HCT116 (cell line): ENCODE measurements at regions not wholly inside any gene's neighbourhood (a gene's known extent, or its start where the extent isn't known, plus 50 kb on each side); places are given as distances from the start of the nearest gene placed in this dataset.

Source experiments
- ATAC-seq: fragments of 200-7000 bp; cut with Tn5 transposase; 2 replicates; pipeline ENCODE4 v1.9.1; 2020; ENCODE audit warnings: mild to moderate bottlenecking, moderate library complexity
- BruUV-seq: library from RNA; stranded (reverse); fragments of 400-500 nt; replicated peaks from 2 replicates; lab custom pipeline; 2021; lab: Mats Ljungman, UMichigan
- CTCF ChIA-PET: fragments of 300-600 bp; sonication (Branson Sonifier 250); formaldehyde crosslinking; loops from one replicate; lab custom pipeline; 2021; ENCODE audit warnings: antibody characterized with exemption; lab: Charles Lee
- POLR2A ChIA-PET: fragments of 300-600, 350-600 bp; sonication (Branson Sonifier 250); formaldehyde crosslinking; loops from one replicate; lab custom pipeline; 2021; ENCODE audit warnings: antibody characterized with exemption; lab: Charles Lee
- RAD21 ChIA-PET, 2 experiments: fragments of 300-600 bp; sonication (Branson Sonifier 250); formaldehyde crosslinking; loops; one replicate each; lab custom pipeline; 2023; ENCODE audit warnings: low total read pairs in 2 of 2; ENCODE audit not compliant: uncharacterized antibody in 2 of 2, unreplicated experiment in 2 of 2, low non-redundant PET in 1 of 2; lab: Charles Lee
- DNase-seq: peaks from one replicate; pipeline ENCODE4 v3.0.0-alpha.2; 2010; ENCODE audit warnings: low read depth, low spot score
- H2AFZ ChIP-seq: fragments of 200-600 bp; shearing (Covaris generic), sonication (generic); 2 replicates; pipeline ENCODE4 v1.6.1; 2017; ENCODE audit warnings: low read depth, mixed run types, mixed read lengths, antibody characterized with exemption, low read length; ENCODE audit not compliant: poor library complexity, severe bottlenecking
- H3K27ac ChIP-seq: 2 replicates; pipeline ENCODE4 v1.5.1; 2012; ENCODE audit warnings: low read depth, low read length
- H3K27me3 ChIP-seq: fragments of 200-600 bp; sonication (generic); 2 replicates; pipeline ENCODE4 v1.6.1; 2016; ENCODE audit warnings: mixed run types, low read length, mixed read lengths; ENCODE audit not compliant: insufficient read depth
- H3K36me3 ChIP-seq, 2 experiments: fragments of 200-500 bp in 1 of 2; fragments of 200-600 bp in 1 of 2; sonication (Bioruptor generic) in 1 of 2; sonication (generic) in 1 of 2; 2 replicates each; pipeline versions ENCODE4 v1.5.1 to v1.6.1; 2014 to 2016; ENCODE audit warnings: low read length in 2 of 2, inconsistent platforms in 1 of 2, mixed read lengths in 1 of 2, mixed run types in 1 of 2; ENCODE audit not compliant: insufficient read depth in 2 of 2, control insufficient read depth in 1 of 2
- H3K4me1 ChIP-seq, 2 experiments: fragments of 200-600 bp in 1 of 2; sonication (generic) in 1 of 2; 2 replicates each; pipeline versions ENCODE4 v1.5.1 to v1.6.1; 2012 to 2017; ENCODE audit warnings: low read length in 2 of 2, inconsistent platforms in 1 of 2, mild to moderate bottlenecking in 1 of 2, mixed read lengths in 1 of 2, mixed run types in 1 of 2, moderate library complexity in 1 of 2; ENCODE audit not compliant: insufficient read depth in 2 of 2, control insufficient read depth in 1 of 2
- H3K4me2 ChIP-seq: fragments of 200-600 bp; sonication (generic); 2 replicates; pipeline ENCODE4 v1.6.1; 2017; ENCODE audit warnings: mixed run types, low read length, mixed read lengths
- H3K4me3 ChIP-seq, 2 experiments: fragments of 200-600 bp in 1 of 2; sonication (generic) in 1 of 2; replicated peaks in 1 of 2; 2 replicates each; pipeline ENCODE4 v1.5.1; 2011 to 2016; ENCODE audit warnings: low read length in 2 of 2, control low read depth in 1 of 2, low read depth in 1 of 2, mild to moderate bottlenecking in 1 of 2, mixed read lengths in 1 of 2, mixed run types in 1 of 2
- H3K79me2 ChIP-seq: fragments of 200-600 bp; sonication (generic); 2 replicates; pipeline ENCODE4 v1.6.1; 2017; ENCODE audit warnings: mild to moderate bottlenecking, mixed run types, low read length, moderate library complexity, mixed read lengths; ENCODE audit not compliant: insufficient read depth
- H3K9ac ChIP-seq: fragments of 200-600 bp; sonication (generic); 2 replicates; pipeline ENCODE4 v1.6.1; 2016; ENCODE audit warnings: low read length, mixed read lengths
- H3K9me2 ChIP-seq: fragments of 200-600 bp; sonication (generic), shearing (Covaris generic); 2 replicates; pipeline ENCODE4 v1.6.1; 2017; ENCODE audit warnings: mixed run types, mild to moderate bottlenecking, moderate library complexity; ENCODE audit not compliant: insufficient read depth
- H3K9me3 ChIP-seq, 2 experiments: fragments of 200-500 bp in 1 of 2; fragments of 200-600 bp in 1 of 2; sonication (Bioruptor generic) in 1 of 2; sonication (generic) in 1 of 2; 2 replicates each; pipeline ENCODE4 v1.6.1; 2014 to 2017; ENCODE audit warnings: low read length in 2 of 2, mixed read lengths in 2 of 2, inconsistent platforms in 1 of 2, low read depth in 1 of 2, mild to moderate bottlenecking in 1 of 2, mixed run types in 1 of 2, moderate library complexity in 1 of 2; ENCODE audit not compliant: control insufficient read depth in 1 of 2, insufficient read depth in 1 of 2
- H4K20me1 ChIP-seq: fragments of 200-600 bp; sonication (generic), shearing (Covaris generic); 2 replicates; pipeline ENCODE4 v1.6.1; 2017; ENCODE audit warnings: mixed run types, mild to moderate bottlenecking, moderate library complexity; ENCODE audit not compliant: insufficient read depth
- ATF3 ChIP-seq: IDR thresholded peaks from 2 replicates; pipeline ENCODE4 v1.6.1; 2012
- CBX3 ChIP-seq: IDR thresholded peaks from 2 replicates; pipeline ENCODE4 v1.6.1; 2012; ENCODE audit warnings: low read depth
- CEBPB ChIP-seq: IDR thresholded peaks from 2 replicates; pipeline ENCODE4 v1.6.1; 2012; ENCODE audit warnings: low read depth
- CTCF ChIP-seq, 3 experiments: fragments of 200-600 bp in 1 of 3; sonication (generic) in 1 of 3; IDR thresholded peaks in 2 of 3; conservative IDR thresholded peaks in 1 of 3; 2 replicates each; pipeline ENCODE4 v1.5.1; 2012 to 2017; ENCODE audit warnings: low read depth in 2 of 3, low read length in 2 of 3, antibody characterized with exemption in 1 of 3, borderline replicate concordance in 1 of 3, control low read depth in 1 of 3, mild to moderate bottlenecking in 1 of 3, mixed read lengths in 1 of 3, mixed run types in 1 of 3, moderate library complexity in 1 of 3; ENCODE audit not compliant: insufficient read depth in 1 of 3
- EGR1 ChIP-seq: IDR thresholded peaks from 2 replicates; pipeline ENCODE4 v1.6.1; 2012; ENCODE audit warnings: low read depth
- ELF1 ChIP-seq: IDR thresholded peaks from 2 replicates; pipeline ENCODE4 v1.6.1; 2012; ENCODE audit warnings: low read depth, borderline replicate concordance
- EZH2 ChIP-seq: fragments of 200-600 bp; sonication (generic); IDR thresholded peaks from 2 replicates; pipeline ENCODE4 v1.6.1; 2017; ENCODE audit warnings: antibody characterized with exemption, mixed run types
- EZH2phosphoT487 ChIP-seq: fragments of 200-600 bp; IDR thresholded peaks from 2 replicates; pipeline ENCODE4 v1.6.1; 2018; ENCODE audit warnings: antibody characterized with exemption, borderline replicate concordance
- FOSL1 ChIP-seq: IDR thresholded peaks from 2 replicates; pipeline ENCODE4 v1.6.1; 2012; ENCODE audit warnings: low read depth
- POLR2AphosphoS5 ChIP-seq: IDR thresholded peaks from 2 replicates; pipeline ENCODE4 v1.6.1; 2011; ENCODE audit warnings: mild to moderate bottlenecking, low read depth, low read length, moderate library complexity
- RAD21 ChIP-seq: IDR thresholded peaks from 2 replicates; pipeline ENCODE4 v1.6.1; 2012; ENCODE audit warnings: low read depth, mild to moderate bottlenecking
- SIN3A ChIP-seq: IDR thresholded peaks from 2 replicates; pipeline ENCODE4 v1.6.1; 2012; ENCODE audit warnings: low read depth
- SP1 ChIP-seq: IDR thresholded peaks from 2 replicates; pipeline ENCODE4 v1.6.1; 2012; ENCODE audit warnings: low read depth
- SRF ChIP-seq: IDR thresholded peaks from 2 replicates; pipeline ENCODE4 v1.6.1; 2012; ENCODE audit warnings: low read depth
- TCF7L2 ChIP-seq: IDR thresholded peaks from 2 replicates; pipeline ENCODE4 v1.7.0; 2011; ENCODE audit warnings: borderline replicate concordance, inconsistent platforms; ENCODE audit not compliant: insufficient read depth, insufficient read length; ENCODE audit errors: extremely low read depth
- YY1 ChIP-seq: IDR thresholded peaks from 2 replicates; pipeline ENCODE4 v1.6.1; 2011; ENCODE audit warnings: low read length, low read depth, moderate library complexity, mild to moderate bottlenecking; ENCODE audit not compliant: insufficient replicate concordance; ENCODE audit errors: extremely low read depth
- ZBTB33 ChIP-seq: IDR thresholded peaks from 2 replicates; pipeline ENCODE4 v1.6.1; 2011; ENCODE audit warnings: mild to moderate bottlenecking, low read length, moderate library complexity; ENCODE audit not compliant: insufficient replicate concordance; ENCODE audit errors: extremely low read depth
- intact Hi-C: fragments of 100-400 bp; cut with micrococcal nuclease; formaldehyde crosslinking; loops from 2 replicates; pipeline ENCODE4 v1.10.0; 2022
- TF ChIP-seq, protein P1 (sequence below): IDR thresholded peaks from 2 replicates; pipeline ENCODE4 v1.6.1; 2012; ENCODE audit warnings: low read depth

GRCh38 chr10:15985690-15986089 is 125.4 kb upstream of the MINDY3 start:
- ATAC-seq (no peak), DNase-seq (no peak)
- Histone ChIP-seq H3K4me2 (no peak overlapping the region), H3K9me3 (no peaks in the 10 kb centered on the region), H3K27me3 (0 out of 2 replicates have a peak, but pooled peaks cover 5% of the 10 kb centered on the region), H2AFZ (no peak overlapping the region), H3K79me2 (no peaks in the 10 kb centered on the region), H3K27ac (no peak overlapping the region), H3K9ac (no peak overlapping the region), H3K36me3 (no peaks in the 10 kb centered on the region), H3K9me2 (no peaks in the 10 kb centered on the region), H3K4me3 (no peak overlapping the region), H4K20me1 (no peaks in the 10 kb centered on the region), H3K4me1 (no peaks in the 10 kb centered on the region)
- POLR2A ChIA-PET: no interaction called here
- no TSS peak for BruUV-seq
- RAD21 ChIA-PET: no interaction called here
- no peak for TF ChIP-seq CEBPB
- no peak for TF ChIP-seq SP1
- TF ChIP-seq RAD21: no peak
- TF ChIP-seq FOSL1: no peak
- TF ChIP-seq, protein P1, sequence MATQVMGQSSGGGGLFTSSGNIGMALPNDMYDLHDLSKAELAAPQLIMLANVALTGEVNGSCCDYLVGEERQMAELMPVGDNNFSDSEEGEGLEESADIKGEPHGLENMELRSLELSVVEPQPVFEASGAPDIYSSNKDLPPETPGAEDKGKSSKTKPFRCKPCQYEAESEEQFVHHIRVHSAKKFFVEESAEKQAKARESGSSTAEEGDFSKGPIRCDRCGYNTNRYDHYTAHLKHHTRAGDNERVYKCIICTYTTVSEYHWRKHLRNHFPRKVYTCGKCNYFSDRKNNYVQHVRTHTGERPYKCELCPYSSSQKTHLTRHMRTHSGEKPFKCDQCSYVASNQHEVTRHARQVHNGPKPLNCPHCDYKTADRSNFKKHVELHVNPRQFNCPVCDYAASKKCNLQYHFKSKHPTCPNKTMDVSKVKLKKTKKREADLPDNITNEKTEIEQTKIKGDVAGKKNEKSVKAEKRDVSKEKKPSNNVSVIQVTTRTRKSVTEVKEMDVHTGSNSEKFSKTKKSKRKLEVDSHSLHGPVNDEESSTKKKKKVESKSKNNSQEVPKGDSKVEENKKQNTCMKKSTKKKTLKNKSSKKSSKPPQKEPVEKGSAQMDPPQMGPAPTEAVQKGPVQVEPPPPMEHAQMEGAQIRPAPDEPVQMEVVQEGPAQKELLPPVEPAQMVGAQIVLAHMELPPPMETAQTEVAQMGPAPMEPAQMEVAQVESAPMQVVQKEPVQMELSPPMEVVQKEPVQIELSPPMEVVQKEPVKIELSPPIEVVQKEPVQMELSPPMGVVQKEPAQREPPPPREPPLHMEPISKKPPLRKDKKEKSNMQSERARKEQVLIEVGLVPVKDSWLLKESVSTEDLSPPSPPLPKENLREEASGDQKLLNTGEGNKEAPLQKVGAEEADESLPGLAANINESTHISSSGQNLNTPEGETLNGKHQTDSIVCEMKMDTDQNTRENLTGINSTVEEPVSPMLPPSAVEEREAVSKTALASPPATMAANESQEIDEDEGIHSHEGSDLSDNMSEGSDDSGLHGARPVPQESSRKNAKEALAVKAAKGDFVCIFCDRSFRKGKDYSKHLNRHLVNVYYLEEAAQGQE: no peak
- no peak for TF ChIP-seq POLR2AphosphoS5
- TF ChIP-seq ATF3: no peak
- no peak for TF ChIP-seq CBX3
- no peak for TF ChIP-seq EZH2phosphoT487
- no peak for TF ChIP-seq CTCF (IDR thresholded peaks at IDR 0.05 in 2 of 3, conservative IDR thresholded peaks at IDR 0.05 in 1 of 3; ENCODE audit: borderline replicate concordance in 1 of 3, insufficient read depth in 1 of 3, low read depth in 2 of 3, low read length in 2 of 3)
- TF ChIP-seq ZBTB33: no peak
- TF ChIP-seq ELF1: no peak
- no peak for TF ChIP-seq SIN3A
- TF ChIP-seq TCF7L2: no peak
- TF ChIP-seq SRF: no peak
- TF ChIP-seq YY1: no peak
- TF ChIP-seq EGR1: no peak
- TF ChIP-seq EZH2: no peak
- intact Hi-C loops: no loop called here
- CTCF ChIA-PET: no interaction called here
